ENCODE measurements at regions not wholly inside any gene's neighbourhood (a gene's known extent, or its start where the extent isn't known, plus 50 kb on each side); places are given as distances from the start of the nearest gene placed in this dataset.
"Not testable (repeated sequence)": the region's sequence is repeated elsewhere in the genome, so short reads cannot be mapped to it uniquely, and the experiment has no call there.

- Mint-ChIP-seq H3K27me3 (no peaks in the 10 kb centered on the region), H3K4me1 (no peaks in the 10 kb centered on the region), H3K36me3 (no peaks in the 10 kb centered on the region), H3K27ac (no peak overlapping the region), H3K9me3 (no peaks in the 10 kb centered on the region), H3K4me3 (no peak overlapping the region)
- DNase-seq, result no peak
Measured at GRCh38 chr16:51854401-51854951, 692.5 kb downstream of the TOX3 start.

- Mint-ChIP-seq H3K27ac (no peak overlapping the region), H3K4me1 (no peaks in the 10 kb centered on the region), H3K9me3 (no peaks in the 10 kb centered on the region), H3K4me3 (no peak overlapping the region), H3K36me3 (no peaks in the 10 kb centered on the region), H3K27me3 (no peaks in the 10 kb centered on the region)
- no peak for DNase-seq
Measured at GRCh38 chr16:51853586-51853985, 693.4 kb downstream of the TOX3 start.

DNA sequence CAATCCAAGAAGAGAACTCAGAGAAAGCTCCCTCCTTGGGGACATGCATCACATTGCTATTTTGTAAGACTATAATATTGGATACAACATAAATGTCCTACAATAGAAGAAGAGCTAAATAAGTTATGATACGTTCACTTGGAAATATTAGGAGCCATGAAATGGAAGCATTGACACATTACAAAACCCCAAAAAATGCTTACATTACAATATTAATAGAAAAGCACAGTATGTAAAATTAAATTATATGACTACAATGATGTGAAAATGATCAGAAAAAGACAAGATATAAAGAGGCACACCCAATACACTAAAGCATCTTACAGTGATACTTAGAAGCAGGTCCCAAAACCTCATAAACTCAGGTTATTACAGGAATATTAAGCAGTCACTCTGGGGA lies 694.1 kb downstream of the TOX3 start:
- Mint-ChIP-seq H3K9me3 (no peaks in the 10 kb centered on the region), H3K27me3 (no peaks in the 10 kb centered on the region), H3K27ac (no peak overlapping the region), H3K36me3 (no peaks in the 10 kb centered on the region), H3K4me1 (no peaks in the 10 kb centered on the region), H3K4me3 (no peak overlapping the region)
- DNase-seq, result no peak

GRCh38 chr16:51851111-51851510 lies 695.8 kb downstream of the TOX3 start:
- no peaks in the 10 kb centered on the region for H3K36me3 Mint-ChIP-seq
- no peak overlapping the region for H3K4me3 Mint-ChIP-seq
- DNase-seq, result no peak
- H3K9me3 Mint-ChIP-seq, result no peaks in the 10 kb centered on the region
- no peaks in the 10 kb centered on the region for H3K27me3 Mint-ChIP-seq
- no peak overlapping the region for H3K27ac Mint-ChIP-seq
- no peaks in the 10 kb centered on the region for H3K4me1 Mint-ChIP-seq

DNA sequence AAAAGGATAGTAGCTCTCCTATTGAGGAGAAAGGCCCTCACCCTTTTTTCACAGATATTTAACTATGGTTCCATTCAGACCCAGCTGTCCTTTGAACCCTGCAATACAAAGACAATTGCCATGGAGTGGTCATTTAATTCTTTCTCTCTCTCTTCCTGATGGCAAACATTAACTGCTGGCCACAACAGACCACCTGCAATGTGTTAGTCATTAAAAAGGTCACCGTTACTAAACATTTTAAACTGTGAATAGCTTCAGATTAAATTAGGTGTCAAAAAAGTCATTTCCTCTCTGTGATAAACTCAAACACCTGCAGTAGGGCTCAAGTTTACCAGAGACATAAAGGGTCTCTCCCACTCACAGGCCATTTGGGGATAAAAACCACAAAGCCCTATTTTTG lies 697.2 kb downstream of the TOX3 start:
- no peaks in the 10 kb centered on the region for H3K36me3 Mint-ChIP-seq
- DNase-seq, result no peak
- no peak overlapping the region for H3K27ac Mint-ChIP-seq
- H3K27me3 Mint-ChIP-seq, result no peaks in the 10 kb centered on the region
- H3K4me1 Mint-ChIP-seq, result no peaks in the 10 kb centered on the region
- no peaks in the 10 kb centered on the region for H3K9me3 Mint-ChIP-seq
- no peak overlapping the region for H3K4me3 Mint-ChIP-seq

DNA sequence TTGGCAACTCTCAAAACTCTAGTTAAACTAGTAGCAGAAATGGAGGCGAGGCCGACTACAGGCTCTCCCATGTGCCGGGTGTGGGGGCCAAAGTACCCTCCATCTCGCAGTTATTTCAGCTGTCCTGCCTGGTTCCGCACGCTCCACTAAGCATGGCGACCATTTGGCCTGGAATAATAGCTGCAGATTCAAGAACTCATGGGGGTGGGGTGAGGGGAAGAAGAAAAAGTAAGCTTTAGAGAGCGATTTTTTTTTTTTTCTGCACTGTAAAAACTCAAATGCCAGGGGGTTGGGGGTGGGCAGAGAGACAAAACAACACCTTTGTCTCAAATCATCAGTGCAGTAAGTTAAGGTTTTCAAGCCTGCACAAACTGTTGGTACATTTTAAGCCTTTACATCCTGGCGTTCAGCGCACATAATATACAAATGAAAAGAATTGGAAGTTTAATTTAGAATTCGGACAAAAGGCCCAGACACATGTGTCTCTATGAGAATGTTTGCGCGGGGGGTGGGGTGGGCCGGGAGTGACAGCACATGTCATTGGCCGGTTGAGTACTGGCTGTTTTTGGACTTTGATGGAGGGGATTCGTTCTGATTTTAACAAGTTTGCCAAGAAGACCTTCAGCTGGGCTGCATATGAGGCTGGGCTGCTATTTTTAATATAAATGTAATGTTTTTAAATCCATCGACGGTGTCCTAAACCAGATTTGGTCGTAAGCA lies 694.7 kb upstream of the SALL1 start:
- Mint-ChIP-seq H3K27me3 (no peaks in the 10 kb centered on the region), H3K27ac (no peak overlapping the region), H3K36me3 (no peaks in the 10 kb centered on the region), H3K4me3 (no peak overlapping the region), H3K9me3 (no peaks in the 10 kb centered on the region), H3K4me1 (no peaks in the 10 kb centered on the region)
- no peak for DNase-seq

DNA sequence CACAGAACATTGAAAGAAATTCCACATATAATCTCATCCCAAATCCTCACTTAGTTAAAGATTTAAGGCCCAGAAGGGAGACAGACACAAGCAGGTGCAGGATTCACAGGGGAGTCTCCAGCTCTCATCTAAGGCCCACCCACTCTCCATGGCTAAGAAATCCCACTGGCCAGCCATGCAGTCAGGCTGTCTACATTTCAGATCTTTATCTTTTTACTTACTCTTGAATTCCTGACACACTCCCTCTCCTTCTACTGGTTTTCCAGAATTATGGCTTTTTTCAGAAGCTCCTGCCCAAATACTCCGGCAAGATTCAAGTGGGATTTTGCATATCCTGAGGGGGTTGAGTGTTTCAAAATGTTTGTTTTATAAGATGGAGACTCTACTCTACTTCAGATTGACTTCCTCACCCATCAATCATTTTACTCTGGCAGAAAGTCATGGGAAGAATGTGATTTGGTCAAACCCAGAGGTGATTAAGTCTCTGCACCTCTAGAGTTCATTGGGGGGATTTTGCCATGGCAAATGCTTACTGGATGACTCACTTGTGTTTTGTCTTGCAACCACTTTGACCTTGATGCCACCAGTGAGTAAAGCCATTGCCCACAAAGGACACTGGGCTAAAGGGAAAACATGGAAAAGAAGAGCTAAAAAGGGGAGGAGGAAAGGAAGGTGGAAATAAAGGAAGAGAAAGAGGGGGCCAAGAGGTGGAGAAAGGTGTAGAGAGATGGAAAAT lies 688.8 kb upstream of the SALL1 start:
- Mint-ChIP-seq H3K27ac (no peak overlapping the region), H3K36me3 (no peaks in the 10 kb centered on the region), H3K9me3 (no peaks in the 10 kb centered on the region), H3K4me3 (no peak overlapping the region), H3K27me3 (no peaks in the 10 kb centered on the region), H3K4me1 (no peaks in the 10 kb centered on the region)
- no peak for DNase-seq

- Mint-ChIP-seq H3K27me3 (no peaks in the 10 kb centered on the region), H3K9me3 (no peaks in the 10 kb centered on the region), H3K36me3 (no peaks in the 10 kb centered on the region), H3K4me1 (no peaks in the 10 kb centered on the region), H3K27ac (no peak overlapping the region), H3K4me3 (no peak overlapping the region)
- DNase-seq, result no peak
Measured at GRCh38 chr16:51834794-51835193, 683.7 kb upstream of the SALL1 start.

DNA sequence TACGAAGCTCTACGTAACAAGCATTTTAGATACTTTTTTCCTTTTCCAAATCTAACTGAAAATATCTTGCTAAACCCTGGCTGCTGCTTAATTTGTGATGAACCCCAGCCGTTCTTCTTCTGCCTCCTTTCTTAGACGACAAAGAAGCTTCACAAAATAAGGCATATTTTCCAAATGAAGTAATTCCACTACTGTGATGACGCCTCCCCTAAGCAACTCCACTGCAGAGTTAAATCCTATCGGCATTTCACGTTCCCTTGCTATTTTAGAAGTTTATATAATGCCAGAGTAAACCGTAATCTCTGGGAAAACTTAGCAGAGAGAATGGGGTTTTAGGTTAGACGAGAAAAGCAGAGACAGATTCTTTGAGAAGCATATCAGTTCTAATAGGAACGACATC lies 683.1 kb upstream of the SALL1 start:
- DNase-seq, result no peak
- H3K27ac Mint-ChIP-seq, result no peak overlapping the region
- no peak overlapping the region for H3K4me3 Mint-ChIP-seq
- H3K4me1 Mint-ChIP-seq, result no peaks in the 10 kb centered on the region
- H3K36me3 Mint-ChIP-seq, result no peaks in the 10 kb centered on the region
- no peaks in the 10 kb centered on the region for H3K9me3 Mint-ChIP-seq
- no peaks in the 10 kb centered on the region for H3K27me3 Mint-ChIP-seq

DNA sequence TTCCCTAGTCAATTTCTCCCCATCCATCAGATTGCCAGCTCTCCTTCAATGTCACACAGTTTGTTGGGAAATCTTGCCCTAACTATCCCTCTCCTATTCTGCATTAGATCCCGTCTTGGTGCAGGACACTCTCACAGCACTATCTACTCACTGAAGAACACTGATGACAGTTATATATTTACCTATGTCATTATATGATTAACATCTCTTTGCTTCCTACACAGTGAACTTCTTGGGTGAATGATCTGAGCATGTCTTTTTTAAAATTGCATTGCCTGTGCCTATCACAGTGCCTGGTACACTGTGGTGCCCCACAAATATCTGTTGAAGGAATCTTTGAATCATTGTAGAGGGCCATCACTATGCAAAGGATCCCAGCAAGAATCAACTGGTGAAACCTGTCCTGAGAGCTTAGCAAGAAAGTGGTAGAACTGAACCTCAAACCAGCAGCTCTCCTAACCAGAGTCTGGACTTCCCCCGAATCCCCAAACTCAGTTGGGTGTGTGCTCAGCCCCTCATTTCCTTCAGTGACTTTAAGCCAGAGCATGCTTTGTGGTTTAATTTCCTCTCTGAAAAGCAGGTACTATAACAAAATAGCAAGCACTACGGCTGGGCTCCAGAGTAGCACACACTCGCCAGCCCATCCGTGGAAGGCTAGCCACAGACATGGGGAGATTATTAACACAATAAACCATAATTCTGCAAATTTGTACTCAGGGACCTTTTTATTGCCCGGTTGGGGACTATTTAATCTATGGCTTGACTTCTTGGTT lies 680.7 kb upstream of the SALL1 start:
- H3K4me1 Mint-ChIP-seq, result no peaks in the 10 kb centered on the region
- no peaks in the 10 kb centered on the region for H3K36me3 Mint-ChIP-seq
- H3K27ac Mint-ChIP-seq, result no peak overlapping the region
- no peaks in the 10 kb centered on the region for H3K9me3 Mint-ChIP-seq
- H3K4me3 Mint-ChIP-seq, result no peak overlapping the region
- no peak for DNase-seq
- H3K27me3 Mint-ChIP-seq, result no peaks in the 10 kb centered on the region

GRCh38 chr16:51831034-51831433 lies 680.0 kb upstream of the SALL1 start:
- H3K4me1 Mint-ChIP-seq, H3K27me3 Mint-ChIP-seq, H3K4me3 Mint-ChIP-seq, H3K27ac Mint-ChIP-seq, H3K9me3 Mint-ChIP-seq, DNase-seq, H3K36me3 Mint-ChIP-seq: not testable (repeated sequence)

- Mint-ChIP-seq H3K36me3 (no peaks in the 10 kb centered on the region), H3K4me1 (no peaks in the 10 kb centered on the region), H3K9me3 (no peaks in the 10 kb centered on the region), H3K27me3 (no peaks in the 10 kb centered on the region), H3K27ac (no peak overlapping the region), H3K4me3 (no peak overlapping the region)
- no peak for DNase-seq
Measured at GRCh38 chr16:51825779-51826178, 674.7 kb upstream of the SALL1 start.

- Mint-ChIP-seq H3K4me3 (no peak overlapping the region), H3K27ac (no peak overlapping the region), H3K9me3 (no peaks in the 10 kb centered on the region), H3K4me1 (no peaks in the 10 kb centered on the region), H3K36me3 (no peaks in the 10 kb centered on the region), H3K27me3 (no peaks in the 10 kb centered on the region)
- no peak for DNase-seq
Measured at GRCh38 chr16:51822471-51822870, 671.4 kb upstream of the SALL1 start.

DNA sequence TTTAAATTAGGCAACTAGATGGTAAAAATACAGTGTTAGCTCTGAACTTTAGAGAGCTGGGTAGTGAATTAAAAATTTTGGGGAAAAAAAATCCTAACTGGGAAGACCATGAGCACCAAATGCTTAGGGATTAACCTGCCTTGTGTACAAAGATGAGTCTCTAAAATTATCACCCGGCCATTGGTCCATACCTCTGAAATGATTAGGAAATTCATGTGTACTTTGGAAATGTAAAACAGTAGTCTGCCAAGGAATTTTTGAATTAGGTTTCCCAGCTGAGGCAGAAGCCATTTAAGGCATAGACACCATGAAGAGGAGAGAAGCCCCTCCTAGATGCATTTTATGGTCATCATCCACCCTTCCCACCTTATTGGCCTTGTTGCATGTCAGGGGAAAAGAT lies 670.5 kb upstream of the SALL1 start:
- H3K27ac Mint-ChIP-seq, result no peak overlapping the region

GRCh38 chr16:51820176-51820575 lies 669.1 kb upstream of the SALL1 start:
- H3K9me3 Mint-ChIP-seq, result no peaks in the 10 kb centered on the region
- no peak overlapping the region for H3K27ac Mint-ChIP-seq
- no peak overlapping the region for H3K4me3 Mint-ChIP-seq
- no peak for DNase-seq
- no peaks in the 10 kb centered on the region for H3K27me3 Mint-ChIP-seq
- H3K36me3 Mint-ChIP-seq, result no peaks in the 10 kb centered on the region
- no peaks in the 10 kb centered on the region for H3K4me1 Mint-ChIP-seq

More for the DNA sequence above, 670.5 kb upstream of the SALL1 start:
- H3K36me3 Mint-ChIP-seq, result no peaks in the 10 kb centered on the region
- no peak for DNase-seq
- H3K27me3 Mint-ChIP-seq, result no peaks in the 10 kb centered on the region
- H3K4me3 Mint-ChIP-seq, result no peak overlapping the region
- no peaks in the 10 kb centered on the region for H3K9me3 Mint-ChIP-seq
- no peaks in the 10 kb centered on the region for H3K4me1 Mint-ChIP-seq

Measured in activated naive CD8-positive, alpha-beta T cell treated with anti-CD3 and anti-CD28 coated beads for 36 hours (primary cell).